Lower lobe of right lung (tissue), 2 donors: ENCODE measurements at regions not wholly inside any gene's neighbourhood (a gene's known extent, or its start where the extent isn't known, plus 50 kb on each side); places are given as distances from the start of the nearest gene placed in this dataset.

Source experiments
- ATAC-seq, 2 donors: fragments of 200-7000 bp; cut with Tn5 transposase; one replicate each; pipeline ENCODE4 v1.9.1; 2020 to 2022; ENCODE audit warnings: mild to moderate bottlenecking in 2 of 2, moderate library complexity in 2 of 2
- DNase-seq: peaks from one replicate; pipeline ENCODE4 v3.0.0-alpha.2; 2020
- H3K27ac ChIP-seq: fragments of 200-600 bp; one replicate; pipeline ENCODE4 v1.8.0; 2022
- H3K27me3 ChIP-seq: fragments of 200-600 bp; one replicate; pipeline ENCODE4 v1.8.0; 2022; ENCODE audit warnings: low read depth
- H3K36me3 ChIP-seq: fragments of 200-600 bp; one replicate; pipeline ENCODE4 v1.8.0; 2022; ENCODE audit warnings: mild to moderate bottlenecking
- H3K4me1 ChIP-seq: fragments of 200-600 bp; one replicate; pipeline ENCODE4 v1.8.0; 2022
- H3K4me3 ChIP-seq: fragments of 200-600 bp; one replicate; pipeline ENCODE4 v1.8.0; 2022; ENCODE audit warnings: mild to moderate bottlenecking
- H3K9me3 ChIP-seq: fragments of 200-600 bp; one replicate; pipeline ENCODE4 v1.8.0; 2022
- intact Hi-C: fragments of 100-400 bp; cut with DNase I; formaldehyde crosslinking; loops from one replicate; pipeline ENCODE4 v1.11.0; 2022
- TF ChIP-seq, protein P1 (sequence below): fragments of 200-600 bp; IDR thresholded peaks from one replicate; pipeline ENCODE4 v1.8.0; 2022; ENCODE audit warnings: antibody characterized with exemption, mild to moderate bottlenecking
- donor health status: DM: no; HTN: yes; CAD: no; lungs with severe emphysema.

- Histone ChIP-seq H3K27ac (no peak overlapping the region), H3K27me3 (no peaks in the 10 kb centered on the region), H3K4me3 (no peak overlapping the region), H3K36me3 (no peaks in the 10 kb centered on the region), H3K4me1 (no peaks in the 10 kb centered on the region), H3K9me3 (no peaks in the 10 kb centered on the region)
- DNase-seq (no peak), ATAC-seq (no peak)
- TF ChIP-seq, protein P1, sequence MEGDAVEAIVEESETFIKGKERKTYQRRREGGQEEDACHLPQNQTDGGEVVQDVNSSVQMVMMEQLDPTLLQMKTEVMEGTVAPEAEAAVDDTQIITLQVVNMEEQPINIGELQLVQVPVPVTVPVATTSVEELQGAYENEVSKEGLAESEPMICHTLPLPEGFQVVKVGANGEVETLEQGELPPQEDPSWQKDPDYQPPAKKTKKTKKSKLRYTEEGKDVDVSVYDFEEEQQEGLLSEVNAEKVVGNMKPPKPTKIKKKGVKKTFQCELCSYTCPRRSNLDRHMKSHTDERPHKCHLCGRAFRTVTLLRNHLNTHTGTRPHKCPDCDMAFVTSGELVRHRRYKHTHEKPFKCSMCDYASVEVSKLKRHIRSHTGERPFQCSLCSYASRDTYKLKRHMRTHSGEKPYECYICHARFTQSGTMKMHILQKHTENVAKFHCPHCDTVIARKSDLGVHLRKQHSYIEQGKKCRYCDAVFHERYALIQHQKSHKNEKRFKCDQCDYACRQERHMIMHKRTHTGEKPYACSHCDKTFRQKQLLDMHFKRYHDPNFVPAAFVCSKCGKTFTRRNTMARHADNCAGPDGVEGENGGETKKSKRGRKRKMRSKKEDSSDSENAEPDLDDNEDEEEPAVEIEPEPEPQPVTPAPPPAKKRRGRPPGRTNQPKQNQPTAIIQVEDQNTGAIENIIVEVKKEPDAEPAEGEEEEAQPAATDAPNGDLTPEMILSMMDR, result no peak
- intact Hi-C loops, result no loop called here
Measured at GRCh38 chrX:99137488-99137887, 1272.6 kb downstream of the PCDH19 start.

DNA sequence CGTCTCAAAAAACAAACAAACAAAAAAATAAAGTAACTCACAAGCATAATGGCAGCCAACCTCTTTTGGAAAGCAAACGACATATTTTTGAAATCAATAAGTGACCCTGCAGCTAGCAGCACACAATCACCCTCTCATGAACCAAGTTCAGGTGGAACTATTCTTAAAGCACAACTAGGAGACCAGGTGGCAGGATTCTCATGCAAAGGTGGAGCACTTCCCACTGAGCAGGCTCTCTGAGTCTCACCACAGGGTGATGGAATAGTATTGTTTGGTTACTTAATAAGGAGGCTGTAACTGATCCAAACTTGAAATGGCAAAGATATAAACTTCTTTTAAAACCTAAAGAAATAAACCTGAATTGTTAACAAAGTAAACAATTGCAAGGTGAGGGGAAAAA is 1293.1 kb downstream of the PCDH19 start:
- H3K4me1 ChIP-seq, result no peaks in the 10 kb centered on the region
- H3K27me3 ChIP-seq, result no peaks in the 10 kb centered on the region
- TF ChIP-seq, protein P1, result no peak
- intact Hi-C loops, result no loop called here
- no peak overlapping the region for H3K27ac ChIP-seq
- no peaks in the 10 kb centered on the region for H3K36me3 ChIP-seq
- H3K9me3 ChIP-seq, result no peaks in the 10 kb centered on the region
- DNase-seq (no peak), ATAC-seq (no peak)
- H3K4me3 ChIP-seq, result no peak overlapping the region

DNA sequence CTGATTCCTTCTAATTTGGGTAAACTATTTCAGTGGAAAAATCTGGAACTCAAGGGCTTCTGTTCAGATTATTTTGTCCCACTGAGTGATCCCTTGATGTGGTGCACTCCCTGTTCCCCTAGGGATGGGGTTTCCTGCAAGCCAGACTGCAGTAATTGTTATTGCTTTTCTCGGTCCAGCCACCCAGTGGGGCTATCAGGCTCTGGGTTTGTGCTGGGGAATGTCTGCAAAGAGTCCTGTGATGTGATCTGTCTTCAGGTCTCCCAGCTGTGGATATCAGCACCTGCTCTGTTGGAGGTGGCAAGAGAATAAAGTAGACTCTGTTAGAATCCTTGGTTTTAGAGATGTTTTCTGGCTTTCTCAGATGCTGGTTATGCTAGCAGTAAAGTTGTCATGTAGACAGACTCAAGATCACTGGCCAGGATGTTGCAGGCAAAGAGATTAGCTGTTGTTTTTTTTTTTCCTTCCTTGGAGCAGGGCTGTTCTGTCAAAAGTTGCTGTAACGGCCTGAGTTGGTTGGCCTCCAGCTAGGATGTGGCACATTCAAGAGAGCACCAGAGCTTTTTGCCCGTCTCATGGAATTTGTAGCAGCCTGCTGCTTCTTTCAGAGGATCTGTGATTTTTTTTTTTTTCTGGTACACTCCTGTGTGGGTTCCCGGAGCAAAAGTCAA is 1314.0 kb downstream of the PCDH19 start:
- no peaks in the 10 kb centered on the region for H3K4me1 ChIP-seq
- DNase-seq, result no peak
- H3K27ac ChIP-seq, result no peak overlapping the region
- no peak overlapping the region for H3K4me3 ChIP-seq
- H3K36me3 ChIP-seq, result no peaks in the 10 kb centered on the region
- H3K27me3 ChIP-seq, result no peaks in the 10 kb centered on the region
- TF ChIP-seq, protein P1, result no peak
- ATAC-seq, result no peak
- no peaks in the 10 kb centered on the region for H3K9me3 ChIP-seq
- intact Hi-C loops, result no loop called here

- TF ChIP-seq, protein P1, result no peak
- intact Hi-C loops, result no loop called here
- DNase-seq, result no peak
- no peaks in the 10 kb centered on the region for H3K9me3 ChIP-seq
- H3K36me3 ChIP-seq, result no peaks in the 10 kb centered on the region
- no peaks in the 10 kb centered on the region for H3K27me3 ChIP-seq
- H3K4me1 ChIP-seq, result no peaks in the 10 kb centered on the region
- H3K27ac ChIP-seq, result no peak overlapping the region
- H3K4me3 ChIP-seq, result no peak overlapping the region
- no peak for ATAC-seq
Measured at GRCh38 chrX:99091459-99091858, 1318.6 kb downstream of the PCDH19 start.

DNA sequence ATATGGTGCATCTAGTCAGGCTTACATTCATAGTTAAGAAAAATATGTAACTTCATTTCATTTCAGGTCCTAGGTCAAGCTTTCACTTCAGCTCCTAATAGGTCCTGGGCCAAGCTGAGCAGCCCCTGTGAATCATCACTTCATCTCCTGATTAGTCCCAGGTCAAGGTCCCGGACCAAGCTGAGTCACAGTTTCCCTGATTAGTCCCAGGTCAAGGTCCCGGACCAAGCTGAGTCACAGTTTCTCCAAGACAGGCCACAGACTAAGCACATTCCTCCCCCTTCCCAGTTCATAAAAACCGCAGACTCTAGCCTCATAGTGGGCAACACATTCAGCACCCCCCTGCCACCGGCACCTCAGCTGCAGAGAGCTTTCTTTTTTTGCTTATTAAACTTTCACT is 1331.8 kb downstream of the PCDH19 start:
- no peaks in the 10 kb centered on the region for H3K27me3 ChIP-seq
- no peaks in the 10 kb centered on the region for H3K36me3 ChIP-seq
- no peak overlapping the region for H3K27ac ChIP-seq
- DNase-seq (no peak), ATAC-seq (no peak)
- TF ChIP-seq, protein P1, result no peak
- H3K9me3 ChIP-seq, result no peaks in the 10 kb centered on the region
- no peak overlapping the region for H3K4me3 ChIP-seq
- no peaks in the 10 kb centered on the region for H3K4me1 ChIP-seq
- intact Hi-C loops, result no loop called here
